ENCODE measurements at regions not wholly inside any gene's neighbourhood (a gene's known extent, or its start where the extent isn't known, plus 50 kb on each side); places are given as distances from the start of the nearest gene placed in this dataset.

- no peak for DNase-seq
These were observed 102.1 kb upstream of the SPHKAP start for GRCh38 chr2:228283491-228284171.

GRCh38 chr2:228282376-228282775 is 100.9 kb upstream of the SPHKAP start:
- no peak for DNase-seq

GRCh38 chr2:228273159-228273558 is 91.7 kb upstream of the SPHKAP start:
- no peak for DNase-seq

- no peak for DNase-seq
These were observed 87.9 kb upstream of the SPHKAP start for GRCh38 chr2:228269351-228269750.

GRCh38 chr2:228268756-228269155 is 87.3 kb upstream of the SPHKAP start:
- DNase-seq: no peak

- no peak for DNase-seq
These were observed 86.8 kb upstream of the SPHKAP start for GRCh38 chr2:228268301-228268700.

GRCh38 chr2:228263156-228263555 is 81.7 kb upstream of the SPHKAP start:
- DNase-seq: no peak

GRCh38 chr2:228261546-228261945 is 80.1 kb upstream of the SPHKAP start:
- DNase-seq: no peak

GRCh38 chr2:228257379-228257778 is 75.9 kb upstream of the SPHKAP start:
- DNase-seq: no peak

GRCh38 chr2:228253752-228254151 is 72.3 kb upstream of the SPHKAP start:
- DNase-seq: no peak

- DNase-seq: no peak
These were observed 65.8 kb upstream of the SPHKAP start for GRCh38 chr2:228247335-228247734.

GRCh38 chr2:228245601-228246000 is 64.1 kb upstream of the SPHKAP start:
- DNase-seq: no peak

- DNase-seq: no peak
These were observed 61.1 kb upstream of the SPHKAP start for GRCh38 chr2:228242591-228242990.

- no peak for DNase-seq
These were observed 58.5 kb upstream of the SPHKAP start for GRCh38 chr2:228239907-228240561.

- DNase-seq: no peak
These were observed 57.9 kb upstream of the SPHKAP start for GRCh38 chr2:228239207-228239906.

All from hematopoietic multipotent progenitor cell treated with erythropoietin and hydrocortisone succinate and interleukin-3 and kit ligand, for 4 days (in vitro differentiated cells).